ENCODE measurements at regions not wholly inside any gene's neighbourhood (a gene's known extent, or its start where the extent isn't known, plus 50 kb on each side); places are given as distances from the start of the nearest gene placed in this dataset.

DNA sequence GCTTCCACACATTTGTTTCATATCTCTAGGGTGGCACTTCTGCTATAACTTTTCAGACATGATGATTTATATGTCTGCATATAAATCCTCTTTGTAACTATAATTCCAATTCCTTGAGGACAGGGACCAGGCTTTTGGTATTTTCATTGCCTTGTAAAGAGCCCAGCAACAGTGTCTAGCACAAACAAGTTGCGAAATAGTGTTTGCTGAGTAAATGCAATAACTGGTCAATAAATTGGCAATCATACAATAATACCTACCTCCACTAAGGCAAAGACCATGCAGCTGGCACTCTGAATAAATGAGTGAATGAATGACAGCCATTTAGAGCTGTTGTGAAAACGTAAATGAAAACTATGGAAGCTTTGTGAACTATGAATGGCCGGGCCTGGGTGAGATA lies 564.0 kb upstream of the ZNF462 start:
- Mint-ChIP-seq H3K9me3 (ENCODE audit: unreplicated experiment) (no peaks in the 10 kb centered on the region), H3K4me3 (ENCODE audit: unreplicated experiment) (no peak overlapping the region), H3K27ac (ENCODE audit: unreplicated experiment) (no peak overlapping the region), H3K27me3 (ENCODE audit: unreplicated experiment) (peaks cover 2% of the 10 kb centered on the region), H3K36me3 (ENCODE audit: unreplicated experiment) (no peaks in the 10 kb centered on the region), H3K4me1 (ENCODE audit: unreplicated experiment) (no peaks in the 10 kb centered on the region)
- TF ChIP-seq, protein P1, sequence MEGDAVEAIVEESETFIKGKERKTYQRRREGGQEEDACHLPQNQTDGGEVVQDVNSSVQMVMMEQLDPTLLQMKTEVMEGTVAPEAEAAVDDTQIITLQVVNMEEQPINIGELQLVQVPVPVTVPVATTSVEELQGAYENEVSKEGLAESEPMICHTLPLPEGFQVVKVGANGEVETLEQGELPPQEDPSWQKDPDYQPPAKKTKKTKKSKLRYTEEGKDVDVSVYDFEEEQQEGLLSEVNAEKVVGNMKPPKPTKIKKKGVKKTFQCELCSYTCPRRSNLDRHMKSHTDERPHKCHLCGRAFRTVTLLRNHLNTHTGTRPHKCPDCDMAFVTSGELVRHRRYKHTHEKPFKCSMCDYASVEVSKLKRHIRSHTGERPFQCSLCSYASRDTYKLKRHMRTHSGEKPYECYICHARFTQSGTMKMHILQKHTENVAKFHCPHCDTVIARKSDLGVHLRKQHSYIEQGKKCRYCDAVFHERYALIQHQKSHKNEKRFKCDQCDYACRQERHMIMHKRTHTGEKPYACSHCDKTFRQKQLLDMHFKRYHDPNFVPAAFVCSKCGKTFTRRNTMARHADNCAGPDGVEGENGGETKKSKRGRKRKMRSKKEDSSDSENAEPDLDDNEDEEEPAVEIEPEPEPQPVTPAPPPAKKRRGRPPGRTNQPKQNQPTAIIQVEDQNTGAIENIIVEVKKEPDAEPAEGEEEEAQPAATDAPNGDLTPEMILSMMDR (IDR thresholded peaks at IDR 0.05), result no peak
- DNase-seq (ENCODE audit: extremely low spot score, unreplicated experiment), result no peak

DNA sequence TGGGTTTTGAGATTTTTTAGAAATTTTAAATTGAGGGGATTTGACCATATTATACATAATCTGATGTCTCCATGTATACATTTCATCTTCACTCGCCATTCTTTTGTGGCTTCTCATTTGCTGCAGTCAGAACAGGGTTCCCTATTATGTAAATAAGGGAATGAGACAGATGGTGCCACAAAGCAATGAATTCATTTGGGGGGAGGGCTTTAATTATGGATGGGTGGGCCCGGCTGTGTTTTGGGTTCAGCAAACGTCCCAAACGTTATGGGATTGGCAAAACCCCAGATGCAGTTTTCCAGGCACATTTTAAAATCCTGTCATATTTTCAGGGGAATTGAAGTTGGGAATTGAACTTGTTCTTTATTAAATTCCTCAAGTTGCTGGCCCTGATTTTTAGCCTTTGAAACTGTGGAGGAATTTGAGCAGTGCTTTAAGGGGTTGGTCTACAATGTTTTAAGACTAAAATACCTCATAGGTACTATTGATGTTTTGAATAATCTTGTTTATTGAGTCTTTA lies 558.5 kb upstream of the ZNF462 start:
- Mint-ChIP-seq H3K27me3 (ENCODE audit: unreplicated experiment) (peaks cover 2% of the 10 kb centered on the region), H3K4me1 (ENCODE audit: unreplicated experiment) (no peaks in the 10 kb centered on the region), H3K36me3 (ENCODE audit: unreplicated experiment) (no peaks in the 10 kb centered on the region), H3K9me3 (ENCODE audit: unreplicated experiment) (no peaks in the 10 kb centered on the region), H3K27ac (ENCODE audit: unreplicated experiment) (no peak overlapping the region), H3K4me3 (ENCODE audit: unreplicated experiment) (no peak overlapping the region)
- DNase-seq (ENCODE audit: extremely low spot score, unreplicated experiment), result no peak
- TF ChIP-seq, protein P1 (IDR thresholded peaks at IDR 0.05), result no peak

DNA sequence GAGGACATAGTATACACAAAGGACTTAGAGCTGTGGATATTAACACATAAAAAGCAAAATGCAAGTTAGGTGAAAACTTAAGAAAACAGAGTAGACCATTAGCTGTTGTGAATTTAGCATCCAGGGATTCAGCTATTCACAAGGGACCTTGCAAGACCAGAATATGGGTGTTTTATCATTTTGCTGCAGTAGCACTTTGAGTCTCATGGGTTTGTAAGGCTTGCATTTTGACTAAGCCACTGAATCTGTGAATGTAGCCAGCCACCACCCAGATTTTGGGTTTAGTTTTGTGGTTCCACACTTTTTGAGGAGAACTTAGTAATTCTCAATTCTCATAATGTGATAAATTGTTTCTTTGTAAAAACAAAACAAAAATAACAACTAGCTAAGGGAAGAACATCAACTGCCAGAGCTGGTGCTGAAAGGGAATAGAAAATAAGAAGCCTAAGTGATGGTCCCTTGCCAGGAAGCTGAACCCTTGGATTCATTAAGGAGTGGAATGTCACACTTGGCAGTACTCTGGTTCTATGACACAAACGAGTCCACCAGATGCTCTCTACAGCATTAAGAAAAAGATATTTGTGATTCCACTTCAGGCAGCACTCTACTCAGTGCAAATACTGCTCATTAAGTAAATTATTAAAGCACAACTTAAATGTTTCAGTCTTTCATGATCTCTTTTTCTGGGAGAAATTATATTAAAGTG lies 557.4 kb upstream of the ZNF462 start:
- no peak overlapping the region for H3K27ac Mint-ChIP-seq (ENCODE audit: unreplicated experiment)
- TF ChIP-seq, protein P1 (IDR thresholded peaks at IDR 0.05), result no peak
- H3K9me3 Mint-ChIP-seq (ENCODE audit: unreplicated experiment), result no peaks in the 10 kb centered on the region
- DNase-seq (ENCODE audit: extremely low spot score, unreplicated experiment), result no peak
- no peaks in the 10 kb centered on the region for H3K4me1 Mint-ChIP-seq (ENCODE audit: unreplicated experiment)
- H3K27me3 Mint-ChIP-seq (ENCODE audit: unreplicated experiment), result peaks cover 2% of the 10 kb centered on the region
- no peaks in the 10 kb centered on the region for H3K36me3 Mint-ChIP-seq (ENCODE audit: unreplicated experiment)
- H3K4me3 Mint-ChIP-seq (ENCODE audit: unreplicated experiment), result no peak overlapping the region

DNA sequence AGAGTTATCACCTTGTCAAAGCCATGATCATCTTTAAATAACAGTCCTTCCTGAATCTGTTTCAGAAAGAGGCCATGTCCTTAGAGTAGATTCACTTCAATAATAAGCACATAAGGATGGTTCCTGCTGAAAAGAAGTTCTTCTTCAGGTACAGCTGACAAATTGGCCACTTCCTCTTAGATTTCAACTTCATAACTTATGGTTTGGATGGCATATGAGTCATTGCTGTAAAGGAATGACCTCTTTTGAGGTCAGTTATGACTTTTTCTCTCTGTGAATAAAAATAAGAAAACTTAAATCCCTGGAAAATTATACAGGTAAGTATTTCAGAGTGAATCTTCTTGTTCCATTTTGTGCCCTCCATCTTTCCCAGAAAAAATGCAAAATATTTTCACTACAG lies 555.3 kb upstream of the ZNF462 start:
- TF ChIP-seq, protein P1 (IDR thresholded peaks at IDR 0.05), result no peak
- H3K27me3 Mint-ChIP-seq (ENCODE audit: unreplicated experiment), result peaks cover 2% of the 10 kb centered on the region
- H3K27ac Mint-ChIP-seq (ENCODE audit: unreplicated experiment), result no peak overlapping the region
- DNase-seq (ENCODE audit: extremely low spot score, unreplicated experiment), result no peak
- H3K4me1 Mint-ChIP-seq (ENCODE audit: unreplicated experiment), result no peaks in the 10 kb centered on the region
- H3K4me3 Mint-ChIP-seq (ENCODE audit: unreplicated experiment), result no peak overlapping the region
- no peaks in the 10 kb centered on the region for H3K9me3 Mint-ChIP-seq (ENCODE audit: unreplicated experiment)
- no peaks in the 10 kb centered on the region for H3K36me3 Mint-ChIP-seq (ENCODE audit: unreplicated experiment)

DNA sequence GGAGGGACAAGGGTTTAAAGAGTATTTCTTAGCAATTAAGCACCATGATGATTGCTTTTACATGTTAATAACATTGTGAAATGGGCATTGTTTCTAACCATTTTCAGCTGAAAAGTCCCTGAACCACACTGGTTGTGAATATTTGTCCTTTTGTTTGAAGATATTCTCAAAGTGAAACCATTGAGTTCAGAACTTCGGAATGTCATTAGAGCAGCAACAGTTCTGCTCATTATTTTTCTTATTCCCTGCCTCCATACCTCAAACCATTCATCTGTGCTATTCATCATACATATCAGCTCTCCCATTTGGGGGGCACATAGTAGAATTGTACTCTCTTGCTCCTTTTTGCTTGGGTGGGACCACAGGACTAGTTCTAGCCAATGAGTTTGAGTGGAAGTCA lies 553.0 kb upstream of the ZNF462 start:
- Mint-ChIP-seq H3K36me3 (ENCODE audit: unreplicated experiment) (no peaks in the 10 kb centered on the region), H3K4me1 (ENCODE audit: unreplicated experiment) (peaks cover 2% of the 10 kb centered on the region), H3K27me3 (ENCODE audit: unreplicated experiment) (no peaks in the 10 kb centered on the region), H3K27ac (ENCODE audit: unreplicated experiment) (no peak overlapping the region), H3K4me3 (ENCODE audit: unreplicated experiment) (no peak overlapping the region), H3K9me3 (ENCODE audit: unreplicated experiment) (peaks cover 7% of the 10 kb centered on the region)
- TF ChIP-seq, protein P1 (IDR thresholded peaks at IDR 0.05), result no peak
- DNase-seq (ENCODE audit: extremely low spot score, unreplicated experiment), result no peak

All from osteocyte (in vitro differentiated cells).